Gastroesophageal sphincter (tissue), 3 donors: ENCODE measurements at regions not wholly inside any gene's neighbourhood (a gene's known extent, or its start where the extent isn't known, plus 50 kb on each side); places are given as distances from the start of the nearest gene placed in this dataset.

Experiments
- CTCF ChIP-seq, 4 experiments: fragments of 200-600 bp in 2 of 4; fragments of 450-650 bp in 2 of 4; sonication (generic) in 1 of 4; IDR thresholded peaks; one replicate each; pipeline ENCODE4 v1.5.1; 2017 to 2019; ENCODE audit warnings: antibody characterized with exemption in 4 of 4, mild to moderate bottlenecking in 2 of 4, moderate library complexity in 2 of 4
- EP300 ChIP-seq: sonication (generic); formaldehyde crosslinking; IDR thresholded peaks from one replicate; pipeline ENCODE4 v1.6.1; 2017; ENCODE audit warnings: antibody characterized with exemption, mild to moderate bottlenecking
- POLR2A ChIP-seq, 2 donors: fragments of 450-650 bp; IDR thresholded peaks; one replicate each; pipeline ENCODE4 v1.6.1; 2017; ENCODE audit warnings: antibody characterized with exemption in 2 of 2, mild to moderate bottlenecking in 2 of 2, moderate library complexity in 1 of 2
- POLR2AphosphoS5 ChIP-seq: sonication (generic); formaldehyde crosslinking; IDR thresholded peaks from one replicate; pipeline ENCODE4 v1.6.1; 2017; ENCODE audit warnings: antibody characterized with exemption

GRCh38 chr4:149973181-149973580, 105.1 kb upstream of the DCLK2 start:
- TF ChIP-seq CTCF (IDR thresholded peaks at IDR 0.05) (no peak), POLR2A (IDR thresholded peaks at IDR 0.05) (no peak), EP300 (no peak), POLR2AphosphoS5 (no peak)
